B cell (primary cell): ENCODE measurements at regions not wholly inside any gene's neighbourhood (a gene's known extent, or its start where the extent isn't known, plus 50 kb on each side); places are given as distances from the start of the nearest gene placed in this dataset.

ENCODE experiments used
- EZH2 ChIP-seq: IDR thresholded peaks from 2 replicates; pipeline ENCODE4 v1.6.1; 2012; ENCODE audit warnings: borderline replicate concordance, low read depth, mild to moderate bottlenecking, moderate library complexity, low read length; ENCODE audit not compliant: insufficient read depth, poor library complexity, severe bottlenecking
- TF ChIP-seq, protein P1 (sequence below): fragments of 200-600 bp; IDR thresholded peaks from one replicate; pipeline ENCODE4 v1.8.0; 2022; ENCODE audit warnings: antibody characterized with exemption, mild to moderate bottlenecking

DNA sequence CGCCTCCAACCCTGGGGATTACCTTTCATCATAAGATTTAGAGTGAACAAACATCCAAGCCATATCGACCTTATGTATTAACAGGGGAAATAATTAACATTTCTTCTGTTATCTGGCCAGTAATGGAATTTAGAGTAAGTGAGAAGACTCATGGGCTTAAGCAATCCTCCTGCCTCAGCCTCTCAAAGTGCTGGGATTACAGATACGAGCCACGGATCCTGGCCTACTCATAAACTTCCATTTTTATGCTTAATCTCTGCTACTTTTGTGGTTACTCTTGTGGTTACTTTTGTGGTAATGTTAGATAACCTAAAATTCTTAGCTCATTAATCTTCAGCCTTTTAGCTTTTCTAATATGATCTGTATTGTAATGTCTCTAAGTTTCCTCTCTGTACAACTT, 159.3 kb upstream of the SLC8A1 start:
- TF ChIP-seq, protein P1, sequence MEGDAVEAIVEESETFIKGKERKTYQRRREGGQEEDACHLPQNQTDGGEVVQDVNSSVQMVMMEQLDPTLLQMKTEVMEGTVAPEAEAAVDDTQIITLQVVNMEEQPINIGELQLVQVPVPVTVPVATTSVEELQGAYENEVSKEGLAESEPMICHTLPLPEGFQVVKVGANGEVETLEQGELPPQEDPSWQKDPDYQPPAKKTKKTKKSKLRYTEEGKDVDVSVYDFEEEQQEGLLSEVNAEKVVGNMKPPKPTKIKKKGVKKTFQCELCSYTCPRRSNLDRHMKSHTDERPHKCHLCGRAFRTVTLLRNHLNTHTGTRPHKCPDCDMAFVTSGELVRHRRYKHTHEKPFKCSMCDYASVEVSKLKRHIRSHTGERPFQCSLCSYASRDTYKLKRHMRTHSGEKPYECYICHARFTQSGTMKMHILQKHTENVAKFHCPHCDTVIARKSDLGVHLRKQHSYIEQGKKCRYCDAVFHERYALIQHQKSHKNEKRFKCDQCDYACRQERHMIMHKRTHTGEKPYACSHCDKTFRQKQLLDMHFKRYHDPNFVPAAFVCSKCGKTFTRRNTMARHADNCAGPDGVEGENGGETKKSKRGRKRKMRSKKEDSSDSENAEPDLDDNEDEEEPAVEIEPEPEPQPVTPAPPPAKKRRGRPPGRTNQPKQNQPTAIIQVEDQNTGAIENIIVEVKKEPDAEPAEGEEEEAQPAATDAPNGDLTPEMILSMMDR: no peak
- TF ChIP-seq EZH2: no peak
